Gastrocnemius medialis (tissue), 4 donors: ENCODE measurements at regions not wholly inside any gene's neighbourhood (a gene's known extent, or its start where the extent isn't known, plus 50 kb on each side); places are given as distances from the start of the nearest gene placed in this dataset.

ENCODE experiments used
- CTCF ChIP-seq, 5 experiments: fragments of 450-650 bp in 3 of 5; fragments of 200-600 bp in 2 of 5; sonication (generic) in 2 of 5; IDR thresholded peaks in 4 of 5; conservative IDR thresholded peaks in 1 of 5; 1 replicate in 4 of 5; 2 replicates in 1 of 5; pipeline ENCODE4 v1.5.1; 2016 to 2019; ENCODE audit warnings: antibody characterized with exemption in 5 of 5, mild to moderate bottlenecking in 3 of 5, moderate library complexity in 3 of 5
- POLR2A ChIP-seq, 2 donors: fragments of 450-650 bp; IDR thresholded peaks; one replicate each; pipeline ENCODE4 v1.6.1; 2017; ENCODE audit warnings: antibody characterized with exemption in 2 of 2, mild to moderate bottlenecking in 2 of 2, moderate library complexity in 2 of 2

- TF ChIP-seq CTCF (IDR thresholded peaks at IDR 0.05 in 4 of 5, conservative IDR thresholded peaks at IDR 0.05 in 1 of 5): no peak
- TF ChIP-seq POLR2A (IDR thresholded peaks at IDR 0.05): no peak
Observed at GRCh38 chr6:134604014-134604676, 286.2 kb upstream of the SGK1 start.
